ENCODE measurements at regions not wholly inside any gene's neighbourhood (a gene's known extent, or its start where the extent isn't known, plus 50 kb on each side); places are given as distances from the start of the nearest gene placed in this dataset.

- no CpG with 5 or more reads among the region's 3 CpGs for WGBS (ENCODE audit: insufficient coverage)
- no peak overlapping the region for H3K4me3 Mint-ChIP-seq
- intact Hi-C loops (cut with micrococcal nuclease) = no loop called here
- no peaks in the 10 kb centered on the region for H3K27me3 Mint-ChIP-seq (ENCODE audit: low read depth in 2 of 2)
- Histone ChIP-seq H3K36me3 (ENCODE audit: control insufficient read depth, insufficient read depth, low read length) (no peaks in the 10 kb centered on the region), H3K9me3 (ENCODE audit: control insufficient read depth, insufficient read depth, low read length) (peaks cover 2% of the 10 kb centered on the region), H3K27me3 (ENCODE audit: control insufficient read depth, insufficient read depth, low read length) (no peaks in the 10 kb centered on the region), H3K4me3 (ENCODE audit: low read length) (no peak overlapping the region), H3K27ac (ENCODE audit: low read length) (no peak overlapping the region), H3K4me1 (ENCODE audit: control insufficient read depth, insufficient read depth, low read length) (no peaks in the 10 kb centered on the region)
- ATAC-seq = no peak
- H3K4me1 Mint-ChIP-seq = no peaks in the 10 kb centered on the region
- no peak overlapping the region for H3K27ac Mint-ChIP-seq
- peaks cover 2 to 8% of the 10 kb centered on the region in 2 donors for H3K9me3 Mint-ChIP-seq
- TF ChIP-seq, protein P1, sequence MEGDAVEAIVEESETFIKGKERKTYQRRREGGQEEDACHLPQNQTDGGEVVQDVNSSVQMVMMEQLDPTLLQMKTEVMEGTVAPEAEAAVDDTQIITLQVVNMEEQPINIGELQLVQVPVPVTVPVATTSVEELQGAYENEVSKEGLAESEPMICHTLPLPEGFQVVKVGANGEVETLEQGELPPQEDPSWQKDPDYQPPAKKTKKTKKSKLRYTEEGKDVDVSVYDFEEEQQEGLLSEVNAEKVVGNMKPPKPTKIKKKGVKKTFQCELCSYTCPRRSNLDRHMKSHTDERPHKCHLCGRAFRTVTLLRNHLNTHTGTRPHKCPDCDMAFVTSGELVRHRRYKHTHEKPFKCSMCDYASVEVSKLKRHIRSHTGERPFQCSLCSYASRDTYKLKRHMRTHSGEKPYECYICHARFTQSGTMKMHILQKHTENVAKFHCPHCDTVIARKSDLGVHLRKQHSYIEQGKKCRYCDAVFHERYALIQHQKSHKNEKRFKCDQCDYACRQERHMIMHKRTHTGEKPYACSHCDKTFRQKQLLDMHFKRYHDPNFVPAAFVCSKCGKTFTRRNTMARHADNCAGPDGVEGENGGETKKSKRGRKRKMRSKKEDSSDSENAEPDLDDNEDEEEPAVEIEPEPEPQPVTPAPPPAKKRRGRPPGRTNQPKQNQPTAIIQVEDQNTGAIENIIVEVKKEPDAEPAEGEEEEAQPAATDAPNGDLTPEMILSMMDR (IDR thresholded peaks at IDR 0.05) = no peak
- no peaks in the 10 kb centered on the region for H3K36me3 Mint-ChIP-seq
- DNase-seq = no peak
Measured at GRCh38 chr14:40098468-40098867, 666.2 kb upstream of the FBXO33 start.

DNA sequence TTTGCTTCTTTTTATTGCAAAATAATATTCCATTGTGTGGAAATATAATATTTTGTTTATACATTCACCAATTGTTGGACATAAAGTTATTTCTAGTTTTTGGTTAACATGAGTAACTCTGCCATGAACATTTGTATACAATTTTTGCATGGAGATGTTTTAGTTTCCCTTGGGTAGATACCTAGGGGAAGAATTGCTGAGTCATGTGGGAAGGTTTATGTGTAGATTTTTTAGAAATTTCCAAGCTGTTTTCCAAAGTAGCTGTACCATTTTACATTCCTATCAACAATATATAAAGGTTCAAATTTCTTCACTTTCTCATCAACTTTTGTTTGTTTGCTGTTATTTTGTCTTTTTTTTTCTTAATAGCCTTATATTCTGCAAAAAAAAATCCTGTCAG is 664.7 kb upstream of the FBXO33 start:
- H3K4me3 Mint-ChIP-seq = no peak overlapping the region
- no peaks in the 10 kb centered on the region for H3K4me1 Mint-ChIP-seq
- Histone ChIP-seq H3K9me3 (ENCODE audit: control insufficient read depth, insufficient read depth, low read length) (peaks cover 2% of the 10 kb centered on the region), H3K4me1 (ENCODE audit: control insufficient read depth, insufficient read depth, low read length) (no peaks in the 10 kb centered on the region), H3K27ac (ENCODE audit: low read length) (no peak overlapping the region), H3K36me3 (ENCODE audit: control insufficient read depth, insufficient read depth, low read length) (no peaks in the 10 kb centered on the region), H3K27me3 (ENCODE audit: control insufficient read depth, insufficient read depth, low read length) (no peaks in the 10 kb centered on the region), H3K4me3 (ENCODE audit: low read length) (no peak overlapping the region)
- DNase-seq = no peak
- intact Hi-C loops (cut with micrococcal nuclease) = no loop called here
- no peak for ATAC-seq
- no peaks in the 10 kb centered on the region for H3K27me3 Mint-ChIP-seq (ENCODE audit: low read depth in 2 of 2)
- H3K9me3 Mint-ChIP-seq = peaks cover 5 to 7% of the 10 kb centered on the region in 2 donors
- H3K27ac Mint-ChIP-seq = no peak overlapping the region
- H3K36me3 Mint-ChIP-seq = no peaks in the 10 kb centered on the region
- TF ChIP-seq, protein P1 (IDR thresholded peaks at IDR 0.05) = no peak

GRCh38 chr14:40093800-40094199 is 661.6 kb upstream of the FBXO33 start:
- intact Hi-C loops (cut with micrococcal nuclease) = no loop called here
- H3K36me3 Mint-ChIP-seq = no peaks in the 10 kb centered on the region
- DNase-seq (no peak), ATAC-seq (no peak)
- Histone ChIP-seq H3K27ac (ENCODE audit: low read length) (no peak overlapping the region), H3K36me3 (ENCODE audit: control insufficient read depth, insufficient read depth, low read length) (no peaks in the 10 kb centered on the region), H3K4me3 (ENCODE audit: low read length) (no peak overlapping the region), H3K4me1 (ENCODE audit: control insufficient read depth, insufficient read depth, low read length) (no peaks in the 10 kb centered on the region), H3K27me3 (ENCODE audit: control insufficient read depth, insufficient read depth, low read length) (no peaks in the 10 kb centered on the region), H3K9me3 (ENCODE audit: control insufficient read depth, insufficient read depth, low read length) (no peaks in the 10 kb centered on the region)
- no CpG with 5 or more reads among the region's 1 CpG for WGBS (ENCODE audit: insufficient coverage)
- TF ChIP-seq, protein P1 (IDR thresholded peaks at IDR 0.05) = no peak
- H3K4me3 Mint-ChIP-seq = no peak overlapping the region
- no peaks in the 10 kb centered on the region for H3K4me1 Mint-ChIP-seq
- H3K9me3 Mint-ChIP-seq = peaks cover 12 to 13% of the 10 kb centered on the region in 2 donors
- H3K27me3 Mint-ChIP-seq (ENCODE audit: low read depth in 2 of 2) = no peaks in the 10 kb centered on the region
- no peak overlapping the region for H3K27ac Mint-ChIP-seq

DNA sequence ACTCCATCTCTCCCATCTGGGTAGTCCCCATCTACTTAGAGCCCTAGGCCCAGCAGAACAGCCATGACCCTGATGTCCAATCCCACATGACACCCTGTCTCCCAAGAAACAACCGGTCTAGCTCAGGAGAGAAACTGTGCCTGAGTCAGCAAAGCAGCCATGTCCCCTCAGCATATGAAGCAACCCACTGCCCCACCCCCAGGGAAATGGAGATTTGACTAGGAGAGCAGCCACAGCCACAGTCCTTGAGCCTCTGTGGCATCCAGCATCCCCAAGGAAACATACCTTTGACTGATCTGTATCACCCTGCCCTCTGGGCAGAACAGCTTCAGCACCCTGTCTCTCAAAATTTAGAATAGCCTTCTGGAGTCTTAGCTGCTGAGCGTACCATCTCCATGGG is 641.9 kb upstream of the FBXO33 start:
- no peak for ATAC-seq
- Mint-ChIP-seq H3K27me3 (ENCODE audit: low read depth in 2 of 2) (no peaks in the 10 kb centered on the region), H3K36me3 (peaks cover 6% of the 10 kb centered on the region), H3K9me3 (peaks cover 6 to 15% of the 10 kb centered on the region in 2 donors), H3K4me3 (no peak overlapping the region), H3K27ac (no peak overlapping the region), H3K4me1 (no peaks in the 10 kb centered on the region)
- no peak overlapping the region for H3K4me3 ChIP-seq (ENCODE audit: low read length)
- no peaks in the 10 kb centered on the region for H3K27me3 ChIP-seq (ENCODE audit: control insufficient read depth, insufficient read depth, low read length)
- TF ChIP-seq, protein P1 (IDR thresholded peaks at IDR 0.05) = no peak
- no peaks in the 10 kb centered on the region for H3K36me3 ChIP-seq (ENCODE audit: control insufficient read depth, insufficient read depth, low read length)
- no peak for DNase-seq
- no peak overlapping the region for H3K27ac ChIP-seq (ENCODE audit: low read length)
- 91% methylated on average over 2 of the region's 2 CpGs for WGBS (ENCODE audit: insufficient coverage)
- intact Hi-C loops (cut with micrococcal nuclease) = no loop called here
- peaks cover 10% of the 10 kb centered on the region for H3K9me3 ChIP-seq (ENCODE audit: control insufficient read depth, insufficient read depth, low read length)
- H3K4me1 ChIP-seq (ENCODE audit: control insufficient read depth, insufficient read depth, low read length) = no peaks in the 10 kb centered on the region
